MM.1S (cell line): ENCODE measurements at regions not wholly inside any gene's neighbourhood (a gene's known extent, or its start where the extent isn't known, plus 50 kb on each side); places are given as distances from the start of the nearest gene placed in this dataset.

Experiments used
- EZH2 ChIP-seq: fragments of 300-600 bp; sonication (generic); optimal IDR thresholded peaks from 2 replicates; pipeline ENCODE3; 2017; ENCODE audit warnings: low read depth, mild to moderate bottlenecking, antibody characterized with exemption, low read length, mixed read lengths
- EZH2phosphoT487 ChIP-seq: fragments of 300-600 bp; sonication (generic); IDR thresholded peaks from 2 replicates; pipeline ENCODE4 v1.6.1; 2018; ENCODE audit warnings: antibody characterized with exemption, low read length
- TF ChIP-seq, protein P1 (sequence below): fragments of 300-600 bp; sonication (generic); IDR thresholded peaks from 2 replicates; pipeline ENCODE4 v1.5.1; 2016; ENCODE audit warnings: antibody characterized with exemption, low read length, mixed read lengths

GRCh38 chr2:120821446-120822160, 85.9 kb downstream of the GLI2 start:
- TF ChIP-seq, protein P1, sequence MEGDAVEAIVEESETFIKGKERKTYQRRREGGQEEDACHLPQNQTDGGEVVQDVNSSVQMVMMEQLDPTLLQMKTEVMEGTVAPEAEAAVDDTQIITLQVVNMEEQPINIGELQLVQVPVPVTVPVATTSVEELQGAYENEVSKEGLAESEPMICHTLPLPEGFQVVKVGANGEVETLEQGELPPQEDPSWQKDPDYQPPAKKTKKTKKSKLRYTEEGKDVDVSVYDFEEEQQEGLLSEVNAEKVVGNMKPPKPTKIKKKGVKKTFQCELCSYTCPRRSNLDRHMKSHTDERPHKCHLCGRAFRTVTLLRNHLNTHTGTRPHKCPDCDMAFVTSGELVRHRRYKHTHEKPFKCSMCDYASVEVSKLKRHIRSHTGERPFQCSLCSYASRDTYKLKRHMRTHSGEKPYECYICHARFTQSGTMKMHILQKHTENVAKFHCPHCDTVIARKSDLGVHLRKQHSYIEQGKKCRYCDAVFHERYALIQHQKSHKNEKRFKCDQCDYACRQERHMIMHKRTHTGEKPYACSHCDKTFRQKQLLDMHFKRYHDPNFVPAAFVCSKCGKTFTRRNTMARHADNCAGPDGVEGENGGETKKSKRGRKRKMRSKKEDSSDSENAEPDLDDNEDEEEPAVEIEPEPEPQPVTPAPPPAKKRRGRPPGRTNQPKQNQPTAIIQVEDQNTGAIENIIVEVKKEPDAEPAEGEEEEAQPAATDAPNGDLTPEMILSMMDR: no peak
- TF ChIP-seq EZH2 (no peak), EZH2phosphoT487 (no peak)
